Posterior cingulate gyrus (tissue), 11 donors: ENCODE measurements at regions not wholly inside any gene's neighbourhood (a gene's known extent, or its start where the extent isn't known, plus 50 kb on each side); places are given as distances from the start of the nearest gene placed in this dataset.

Source experiments
- DNase-seq, 10 donors: peaks; one replicate each; pipeline versions ENCODE4 v3.0.0 to v3.0.0-alpha.2; 2020 to 2021; ENCODE audit warnings: mixed read lengths in 3 of 10
- intact Hi-C: fragments of 100-400 bp; cut with DNase I; formaldehyde crosslinking; loops from one replicate; pipeline ENCODE4 v1.15.1; 2023

- intact Hi-C loops: no loop called here
- no peak for DNase-seq
Observed at GRCh38 chr1:58991305-58991704, 207.5 kb upstream of the JUN start.

- DNase-seq: no peak
Observed at GRCh38 chr1:58992643-58993042, 208.8 kb upstream of the JUN start.

GRCh38 chr1:58993403-58993802, 209.6 kb upstream of the JUN start:
- no peak for DNase-seq
- intact Hi-C loops: no loop called here

More at GRCh38 chr1:58992643-58993042, 208.8 kb upstream of the JUN start:
- intact Hi-C loops: no loop called here

- intact Hi-C loops: no loop called here
- no peak for DNase-seq
Observed at GRCh38 chr1:58994664-58995063, 210.8 kb upstream of the JUN start.

GRCh38 chr1:58996341-58997059, 212.7 kb upstream of the JUN start:
- intact Hi-C loops: no loop called here
- DNase-seq: no peak

- intact Hi-C loops: no loop called here
- no peak for DNase-seq
Observed at GRCh38 chr1:58997060-58997411, 213.2 kb upstream of the JUN start.

- intact Hi-C loops: no loop called here
- no peak for DNase-seq
Observed at GRCh38 chr1:58997637-58998036, 213.8 kb upstream of the JUN start.

- no peak for DNase-seq
- intact Hi-C loops: no loop called here
Observed at GRCh38 chr1:58999676-59000075, 215.8 kb upstream of the JUN start.

GRCh38 chr1:59004755-59005154, 220.9 kb upstream of the JUN start:
- DNase-seq: no peak
- intact Hi-C loops: no loop called here

- DNase-seq: peak in 1 of 10 donors; percentile 79
- intact Hi-C loops: no loop called here
Observed at GRCh38 chr1:59005491-59006288, 221.8 kb upstream of the JUN start.

- no peak for DNase-seq
- intact Hi-C loops: no loop called here
Observed at GRCh38 chr1:59006289-59006658, 222.4 kb upstream of the JUN start.

- no peak for DNase-seq
- intact Hi-C loops: no loop called here
Observed at GRCh38 chr1:59006932-59007331, 223.1 kb upstream of the JUN start.

- DNase-seq: no peak
- intact Hi-C loops: no loop called here
Observed at GRCh38 chr1:59007429-59007819, 223.6 kb upstream of the JUN start.

GRCh38 chr1:59007820-59008598, 224.2 kb upstream of the JUN start:
- intact Hi-C loops: no loop called here
- no peak for DNase-seq

- intact Hi-C loops: no loop called here
- DNase-seq: no peak
Observed at GRCh38 chr1:59008599-59009347, 224.9 kb upstream of the JUN start.

- no peak for DNase-seq
- intact Hi-C loops: no loop called here
Observed at GRCh38 chr1:59011663-59012062, 227.8 kb upstream of the JUN start.

GRCh38 chr1:59012378-59012777, 228.5 kb upstream of the JUN start:
- no peak for DNase-seq
- intact Hi-C loops: no loop called here

- DNase-seq: no peak
- intact Hi-C loops: no loop called here
Observed at GRCh38 chr1:59013276-59013927, 229.6 kb upstream of the JUN start.

GRCh38 chr1:59013928-59014279, 230.1 kb upstream of the JUN start:
- no peak for DNase-seq
- intact Hi-C loops: no loop called here

GRCh38 chr1:59014827-59015226, 231.0 kb upstream of the JUN start:
- no peak for DNase-seq
- intact Hi-C loops: no loop called here
